Hematopoietic multipotent progenitor cell (in vitro differentiated cells): ENCODE measurements at regions not wholly inside any gene's neighbourhood (a gene's known extent, or its start where the extent isn't known, plus 50 kb on each side); places are given as distances from the start of the nearest gene placed in this dataset.
A peak's percentile ranks its signal among the peaks of the same experiment; 100 is the strongest.

Source experiments
- DNase-seq, 3 donors: peaks; one replicate each; pipeline ENCODE4 v3.0.0-alpha.2; 2011 to 2015; ENCODE audit warnings: low read depth in 2 of 3, low spot score in 2 of 3

DNA sequence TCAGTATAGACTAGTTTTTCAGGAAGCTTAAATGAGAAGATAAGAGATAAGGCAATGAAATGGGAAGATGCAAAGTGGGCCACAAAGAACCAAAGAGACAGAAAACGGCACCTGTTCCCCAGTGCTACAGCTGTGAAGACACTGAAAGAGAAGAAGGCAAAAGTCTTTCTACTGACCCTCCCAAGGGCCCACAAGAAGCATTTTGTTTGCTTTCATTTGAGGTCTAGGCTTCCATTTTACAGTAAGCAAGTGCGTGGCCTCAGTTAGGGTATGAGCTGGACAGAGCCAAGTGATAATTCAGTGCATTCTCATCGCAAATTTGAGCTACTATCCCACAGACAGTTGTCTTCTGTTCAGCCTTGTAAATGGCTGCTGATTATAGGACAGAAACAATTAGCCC, 53.4 kb upstream of the STK17B start:
- DNase-seq: no peak

DNA sequence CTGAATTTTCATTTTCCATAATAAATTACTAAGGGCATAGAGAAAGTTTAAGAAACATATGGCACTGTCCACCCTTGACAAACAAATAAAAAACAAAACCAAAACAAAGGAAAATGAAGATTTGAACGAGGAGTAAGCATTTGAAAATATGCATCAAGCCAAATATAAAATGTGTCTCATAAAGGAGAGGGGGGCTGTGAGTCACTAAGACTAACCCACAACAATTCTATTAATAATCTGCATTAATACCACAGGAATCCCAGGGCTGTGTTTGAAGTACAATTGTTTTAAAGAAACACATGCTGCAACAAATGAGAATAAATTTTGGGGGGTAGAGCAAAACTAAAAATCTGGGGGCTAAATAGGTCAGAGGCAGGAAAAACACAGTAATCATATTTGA, 53.8 kb upstream of the STK17B start:
- DNase-seq: no peak

DNA sequence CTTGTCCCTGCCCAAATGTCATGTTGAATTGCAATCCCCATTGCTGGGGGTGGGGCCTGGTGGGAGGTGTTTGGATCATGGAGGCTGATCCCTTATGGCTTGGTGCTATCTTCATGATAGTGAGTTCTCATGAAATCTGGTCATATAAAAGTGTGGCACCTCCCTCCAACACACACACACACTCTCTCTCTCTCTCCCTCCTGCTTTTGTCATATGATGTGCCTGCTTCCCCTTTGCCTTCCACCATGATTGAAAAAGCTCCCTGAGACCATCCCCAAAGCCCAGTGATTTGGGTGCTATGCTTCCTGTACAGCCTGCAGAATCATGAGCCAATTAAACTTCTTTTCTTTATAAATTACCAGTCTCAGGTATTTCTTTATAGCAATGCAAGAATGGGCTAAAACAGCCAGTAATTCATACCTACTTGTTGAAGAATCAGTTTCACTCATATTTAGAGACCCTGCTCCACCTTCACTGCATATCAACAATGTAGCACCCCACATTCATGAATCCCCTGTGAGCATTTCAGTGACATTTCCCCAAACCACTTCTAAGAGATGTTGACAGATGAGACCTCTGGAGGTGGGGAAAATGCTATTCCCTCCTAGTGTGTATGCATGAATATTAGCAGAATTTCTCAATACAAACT, 54.8 kb upstream of the STK17B start:
- DNase-seq: no peak

DNA sequence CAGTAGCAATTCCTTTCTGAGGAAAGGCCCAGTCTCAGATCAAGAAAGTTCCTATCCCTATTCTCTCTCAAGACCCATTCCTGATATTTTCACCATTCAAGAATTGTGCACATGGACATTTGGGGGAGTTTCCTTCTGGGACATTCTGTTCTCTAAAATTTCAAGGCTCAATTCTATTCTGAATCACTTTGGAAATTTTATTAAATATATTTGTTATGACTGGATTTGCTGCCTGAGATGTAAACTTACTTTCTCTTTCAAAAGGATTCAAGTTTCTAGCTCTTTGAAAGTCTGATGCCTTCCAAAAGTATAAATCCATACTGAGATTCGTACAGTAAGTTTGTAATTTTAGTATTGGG, 55.3 kb upstream of the STK17B start:
- DNase-seq: no peak

DNA sequence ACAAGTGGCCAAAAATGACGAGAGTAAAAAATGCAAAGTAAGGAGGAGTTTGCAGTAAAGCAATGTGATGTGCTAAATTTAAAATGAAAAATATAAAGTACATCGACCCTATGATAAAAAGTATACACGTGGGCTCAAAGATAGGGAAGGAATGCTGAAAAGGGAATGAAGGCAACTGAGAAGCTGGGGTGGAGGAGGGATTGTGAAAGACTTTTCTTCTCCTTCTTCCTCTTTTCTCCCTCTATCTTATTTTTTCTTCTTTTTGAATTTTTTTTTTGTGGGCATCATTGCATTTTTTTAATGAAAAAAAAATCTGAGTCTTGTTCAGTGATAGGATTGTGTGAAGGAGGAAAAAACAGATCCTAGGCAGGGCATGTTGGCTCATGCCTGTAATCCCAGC, 57.6 kb upstream of the STK17B start:
- DNase-seq: no peak

DNA sequence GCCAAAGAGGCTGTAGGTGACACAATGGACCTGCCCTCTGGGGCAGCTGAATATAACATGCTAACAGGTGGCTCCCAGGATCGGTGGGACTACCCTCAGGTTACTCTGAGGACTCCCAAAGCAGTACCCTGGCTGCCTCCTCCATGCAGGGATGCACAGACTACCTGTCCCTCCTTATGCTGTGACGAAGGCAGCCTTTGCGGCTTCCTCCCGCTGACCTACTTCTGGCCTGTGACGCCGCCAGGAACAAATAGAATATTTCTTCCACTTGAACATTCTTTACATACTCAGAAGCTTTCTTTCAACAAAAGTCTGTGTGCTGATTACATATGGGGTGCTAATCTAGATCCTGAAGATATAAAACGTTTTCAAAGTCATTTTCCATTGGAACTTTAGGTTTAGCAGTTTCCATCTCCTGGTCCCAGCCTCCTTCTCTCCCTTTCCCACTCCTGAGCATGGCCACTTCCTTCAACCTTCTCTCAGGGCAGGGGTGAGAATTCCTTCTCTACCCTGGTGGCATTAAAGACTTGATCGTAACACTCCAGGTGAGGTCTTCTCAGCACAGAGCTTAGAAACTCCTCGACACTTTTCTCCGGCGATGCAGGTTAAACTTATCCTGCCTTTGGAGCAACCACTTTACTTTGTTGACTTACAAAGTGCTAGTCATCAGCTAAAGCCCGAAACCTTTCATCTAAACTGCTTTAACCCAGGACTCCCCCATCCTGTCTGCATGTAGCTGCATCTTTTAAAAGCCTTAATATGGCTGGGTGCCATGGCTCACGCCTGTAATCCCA, 58.9 kb upstream of the STK17B start:
- no peak for DNase-seq

DNA sequence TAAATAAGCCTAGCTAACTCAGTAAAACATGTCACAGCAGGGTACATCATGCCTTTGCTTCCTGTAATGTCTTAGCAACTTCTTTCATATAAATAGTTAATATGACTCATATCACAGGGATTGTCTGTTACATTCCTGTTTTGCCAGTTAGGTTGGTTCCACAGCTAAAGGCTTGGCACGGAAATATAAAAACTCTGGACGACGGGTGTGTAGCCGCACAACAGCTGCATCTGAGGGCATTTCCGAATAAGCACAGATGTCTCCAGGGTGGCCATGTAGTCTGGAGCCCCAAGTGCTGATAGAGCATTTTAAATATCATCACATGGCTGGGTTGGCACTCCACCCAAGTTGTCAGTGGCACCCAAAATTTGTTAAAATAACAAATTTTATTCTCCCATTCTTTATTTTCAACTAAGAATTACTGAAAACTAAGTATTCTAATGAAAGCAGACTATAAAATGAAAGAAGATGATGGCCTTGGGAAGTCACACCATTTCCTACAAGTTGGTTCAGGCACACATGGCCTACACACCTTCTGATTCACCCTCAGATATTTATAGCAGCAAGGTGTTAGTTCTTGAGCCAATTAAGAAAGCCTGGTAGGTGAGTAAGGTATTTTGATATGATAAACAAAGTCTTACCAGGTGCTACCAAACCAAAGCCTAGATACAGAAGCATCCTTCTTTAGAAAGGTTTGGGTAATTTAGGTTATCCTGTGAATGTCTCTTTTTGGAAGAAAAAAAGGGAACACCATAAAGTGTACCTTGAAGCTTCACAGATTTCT, 61.8 kb upstream of the STK17B start:
- no peak for DNase-seq

DNA sequence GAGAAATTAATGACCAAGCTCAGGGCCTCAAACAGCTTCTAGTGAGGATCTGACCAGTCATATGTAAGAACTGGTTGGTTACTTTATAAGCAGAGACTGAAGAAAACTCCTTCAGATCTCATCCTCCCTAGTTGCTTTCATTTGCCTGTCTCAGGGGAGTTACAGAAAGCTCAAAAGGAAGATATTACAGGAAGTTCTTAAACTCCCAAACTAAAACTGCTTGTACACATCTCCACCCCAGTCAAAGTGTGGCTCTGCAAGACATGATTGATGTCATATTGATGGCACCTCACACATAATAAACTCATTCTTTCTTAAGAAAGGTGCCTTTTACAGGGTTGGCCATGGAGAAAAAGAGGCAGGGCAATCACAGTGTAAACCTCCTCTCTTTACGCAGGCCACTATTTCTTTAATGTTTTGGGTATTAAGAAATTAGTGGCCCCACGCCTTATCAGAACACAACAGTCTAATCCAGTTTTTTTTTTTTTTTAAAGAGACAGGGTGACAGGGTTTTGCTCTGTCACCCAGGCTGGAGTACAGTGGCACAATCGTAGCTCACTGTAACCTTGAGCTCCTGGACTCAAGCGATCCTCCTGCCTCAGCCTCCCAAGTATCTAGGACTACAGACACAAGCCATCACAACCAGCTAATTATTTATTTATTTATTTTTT, 62.6 kb upstream of the STK17B start:
- no peak for DNase-seq

DNA sequence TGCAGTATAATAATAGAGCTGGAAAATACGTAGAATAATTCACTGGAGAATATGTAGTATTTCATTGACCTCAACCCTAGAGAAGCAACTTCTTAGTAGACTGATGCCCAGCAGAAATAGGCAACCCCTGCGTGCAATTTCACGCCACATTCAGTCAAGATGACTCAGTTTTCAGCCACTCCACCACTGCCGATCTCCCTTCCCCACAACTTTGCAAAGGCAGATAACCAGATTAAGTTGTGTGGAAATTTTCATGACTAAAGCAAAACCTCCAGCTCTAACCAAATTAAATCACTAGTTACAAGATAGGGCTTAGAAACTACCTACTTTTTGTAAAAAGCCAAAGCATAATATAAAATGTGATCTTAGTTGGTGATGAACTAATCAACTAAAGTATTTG, 63.3 kb upstream of the STK17B start:
- DNase-seq: peak in 1 of 3 donors; percentile 20

DNA sequence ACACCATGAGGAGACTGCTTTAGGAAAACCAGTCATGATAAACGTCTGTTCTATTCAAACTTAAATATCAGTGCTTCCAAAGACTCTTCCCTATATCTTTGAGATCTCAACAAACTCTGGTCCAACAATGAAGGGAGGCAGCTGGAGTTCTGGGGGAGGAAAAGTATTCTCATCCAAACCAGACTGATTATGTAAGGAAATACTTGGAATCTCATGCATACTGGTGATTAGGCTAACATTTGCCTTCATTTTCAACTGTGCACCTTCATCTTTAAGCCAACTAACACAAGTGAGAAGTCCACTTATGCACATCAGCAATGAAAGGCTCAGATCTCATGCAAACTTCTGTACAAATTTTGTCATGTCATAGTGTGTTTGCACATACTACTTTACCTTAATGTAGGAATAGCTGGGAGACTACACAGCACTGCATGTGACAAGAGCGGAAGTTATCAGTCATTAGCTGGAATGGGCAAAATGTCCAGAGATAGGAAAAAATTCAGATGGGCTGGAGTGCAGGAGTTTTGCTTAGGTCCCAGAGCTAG, 67.5 kb upstream of the STK17B start:
- DNase-seq: no peak

DNA sequence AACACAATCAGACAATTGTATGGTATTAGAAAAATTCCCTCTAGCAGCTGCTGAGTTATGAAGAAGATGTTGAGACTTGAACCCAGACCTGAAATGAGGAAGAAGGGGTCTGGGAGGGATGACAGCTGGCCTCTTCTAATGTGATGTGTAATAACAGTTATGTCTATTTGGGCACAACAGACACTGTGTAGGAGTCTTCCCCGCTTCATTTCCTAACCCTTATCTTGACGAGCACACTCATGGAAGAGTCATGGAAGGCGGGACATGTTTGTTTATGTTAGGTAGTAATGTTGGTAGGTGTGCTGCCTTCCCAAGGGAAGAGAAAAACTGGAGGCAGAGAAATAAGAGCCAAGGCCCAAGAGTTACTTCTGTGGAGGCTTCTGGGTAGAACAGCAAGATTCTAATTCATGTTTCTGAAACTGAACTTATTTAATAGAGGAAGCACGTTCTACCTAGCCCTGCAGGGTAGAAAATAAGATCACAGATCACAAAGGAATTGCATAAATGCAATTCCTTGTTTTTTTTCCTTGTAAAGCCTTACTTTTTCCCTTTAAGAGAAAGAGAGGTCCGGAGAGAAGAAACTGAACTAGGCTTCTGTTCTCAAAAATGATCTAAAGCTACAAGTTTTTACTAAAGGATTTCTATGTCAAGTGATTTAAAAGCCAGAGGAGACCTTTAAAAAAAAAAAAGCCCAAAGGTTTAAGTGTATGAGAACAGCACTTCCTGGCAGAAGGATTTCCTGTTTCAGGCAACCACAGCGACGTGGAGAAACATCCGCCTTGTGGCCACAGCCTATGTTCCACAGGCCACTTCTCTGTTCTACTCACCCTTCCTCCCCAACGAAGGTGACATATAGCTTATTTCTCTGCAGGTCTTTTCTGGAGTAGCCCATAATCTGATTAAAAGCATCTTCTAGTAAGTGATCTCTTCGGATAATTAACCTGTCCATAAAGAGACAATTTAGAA, 68.5 kb upstream of the STK17B start:
- DNase-seq: peak in 2 of 3 donors; percentile 90 to 94

DNA sequence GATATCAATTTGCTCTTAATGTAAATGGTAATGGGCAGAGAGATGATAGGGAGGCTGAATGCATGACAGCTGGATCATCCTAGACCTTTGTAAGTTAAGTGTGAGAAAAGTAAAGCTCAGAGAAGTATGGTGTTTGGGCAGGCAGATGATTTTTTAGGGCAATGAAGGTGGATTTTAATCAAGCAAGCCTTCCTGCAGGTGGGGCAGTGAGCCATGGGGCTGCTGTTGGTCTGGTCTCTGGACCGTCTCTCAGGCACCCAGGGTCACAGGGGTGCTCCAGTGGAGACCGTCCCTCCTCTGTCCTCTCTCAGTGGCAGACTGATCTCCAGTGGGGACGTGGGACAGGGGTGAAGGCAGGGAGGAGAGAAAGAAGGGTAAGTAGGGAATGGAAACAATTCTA, 69.8 kb upstream of the STK17B start:
- DNase-seq: no peak

DNA sequence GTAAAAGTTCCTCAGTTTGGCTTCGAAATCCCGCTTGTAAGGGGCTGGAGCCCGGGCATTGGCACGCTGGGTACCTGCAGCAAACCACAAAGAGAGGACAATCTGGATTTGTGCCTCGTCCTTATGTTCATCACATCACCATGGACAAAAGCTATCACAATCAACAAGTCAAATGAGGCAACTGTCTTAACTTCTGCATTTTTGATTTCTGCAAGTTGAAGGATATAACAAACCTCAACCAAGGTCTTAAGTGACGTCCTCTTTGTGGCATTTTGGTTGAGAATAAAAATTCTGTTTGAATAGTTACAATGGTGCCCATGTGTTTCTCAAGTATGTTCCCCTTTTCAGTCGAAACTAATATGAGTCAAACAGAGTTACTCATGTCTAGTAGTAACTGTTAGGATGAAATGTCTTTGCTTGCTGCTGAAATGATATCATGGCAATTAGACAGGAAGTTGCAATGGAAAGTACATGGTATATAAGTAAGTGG, 70.8 kb upstream of the STK17B start:
- DNase-seq: peak in 2 of 3 donors; percentile 89 to 98

DNA sequence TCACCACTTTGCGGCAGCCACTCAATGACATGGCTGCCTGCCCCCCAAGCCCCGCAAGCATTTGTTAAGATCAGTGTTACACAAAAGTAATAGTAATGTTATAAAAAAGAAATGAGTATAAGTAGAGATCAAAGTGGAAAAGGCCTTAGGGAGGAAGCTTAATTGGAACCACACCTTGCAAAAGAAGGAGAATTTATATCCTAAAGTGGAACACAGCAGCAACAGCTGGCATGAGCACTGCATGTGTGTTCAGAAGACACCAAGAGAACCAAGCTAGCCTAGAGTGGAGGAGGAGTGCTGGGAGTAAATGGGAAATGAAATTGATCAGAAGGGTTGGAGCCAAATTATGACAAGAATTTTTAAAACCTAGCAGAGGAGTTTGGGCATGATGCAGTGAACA, 73.1 kb upstream of the STK17B start:
- DNase-seq: no peak

DNA sequence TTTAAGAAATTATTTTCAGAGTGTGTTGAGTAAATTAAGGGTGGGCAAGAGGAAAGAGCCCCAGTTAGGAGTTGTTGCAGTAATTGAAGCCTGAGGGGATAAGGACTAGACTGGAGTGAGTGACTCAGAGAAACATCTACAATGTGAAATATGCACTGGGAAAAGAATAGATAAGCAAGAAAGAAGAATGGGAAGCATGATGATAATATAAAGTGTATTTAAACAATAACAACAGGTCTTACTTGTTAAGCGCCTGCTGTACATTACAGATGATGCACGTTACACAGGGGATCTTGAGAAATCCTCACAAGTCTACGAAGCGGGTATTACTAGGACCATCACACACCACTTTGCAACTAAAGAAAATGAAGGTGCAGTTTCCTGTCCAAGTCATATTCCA, 73.6 kb upstream of the STK17B start:
- DNase-seq: no peak

DNA sequence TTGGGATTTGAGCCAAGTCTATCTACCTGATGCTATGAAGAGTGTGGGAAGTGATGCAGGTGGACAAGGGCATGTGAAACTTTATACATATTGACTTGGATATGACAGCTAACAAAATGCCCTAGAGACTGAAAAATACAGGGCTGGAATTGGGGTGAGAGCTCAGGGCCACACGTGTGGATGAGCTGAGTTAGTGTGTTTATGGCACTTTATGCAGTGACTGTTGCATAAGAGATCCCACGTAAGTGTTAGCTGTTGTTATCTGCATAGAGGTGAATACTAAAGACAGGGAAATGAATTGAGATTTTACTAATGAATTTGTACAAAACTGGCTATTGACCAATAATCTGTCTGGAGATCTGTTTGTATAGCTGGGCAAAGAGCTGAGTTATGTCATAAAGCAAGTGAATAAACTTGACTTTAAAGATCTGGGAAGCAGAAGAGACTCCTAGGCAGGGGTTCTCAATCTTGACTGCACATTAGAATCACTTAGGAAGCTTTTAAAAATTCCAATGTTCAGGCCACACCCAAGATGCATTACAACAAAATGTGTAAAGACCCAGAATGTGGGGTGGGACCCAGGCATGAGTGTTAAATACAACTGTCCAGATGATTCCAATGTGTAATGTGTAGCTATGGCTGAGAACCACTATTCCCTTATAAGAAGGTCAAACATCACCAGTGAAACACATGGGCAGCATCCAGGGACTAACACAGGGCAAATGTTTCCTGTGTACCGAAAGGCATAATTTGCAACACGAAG, 74.2 kb upstream of the STK17B start:
- DNase-seq: no peak

DNA sequence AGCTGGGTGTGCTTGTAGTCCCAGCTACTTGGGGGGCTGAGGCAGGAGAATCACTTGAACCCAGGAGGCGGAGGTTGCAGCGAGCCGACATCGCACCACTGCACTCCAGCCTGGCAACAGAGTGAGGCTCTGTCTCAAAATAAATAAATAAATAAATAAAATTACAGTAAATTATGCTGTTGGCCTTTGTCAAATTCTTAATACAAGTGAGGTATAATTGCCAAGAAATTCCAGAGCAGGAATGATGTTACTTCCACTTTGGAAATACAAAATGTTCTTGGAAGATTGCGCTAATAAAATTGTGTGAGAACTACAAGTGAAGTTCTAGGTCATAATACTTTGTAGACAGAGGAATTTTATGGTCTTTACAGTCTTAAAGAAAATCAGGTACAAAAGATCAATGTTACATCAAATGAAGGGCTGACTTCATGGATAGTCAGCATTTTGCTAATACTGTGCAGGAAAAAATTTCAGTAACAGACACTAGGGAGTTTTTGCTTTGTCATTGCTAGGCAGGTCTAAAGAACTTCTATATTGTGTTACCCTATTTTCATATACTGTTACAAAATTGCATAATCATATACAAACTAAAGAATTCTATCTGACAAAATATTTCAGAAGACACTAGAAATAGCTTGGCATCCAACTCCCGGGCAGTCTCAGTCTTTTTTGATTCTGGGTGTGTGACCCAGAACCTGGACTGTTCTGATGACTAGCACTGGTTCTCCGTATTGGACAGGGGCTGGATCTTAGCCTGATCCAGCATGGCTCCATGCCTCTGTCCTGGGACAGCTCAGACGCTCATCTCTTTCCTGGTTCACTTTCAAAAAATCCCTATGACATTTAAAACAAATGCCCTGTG, 76.0 kb upstream of the STK17B start:
- peak in 1 of 3 donors; percentile 24 for DNase-seq

DNA sequence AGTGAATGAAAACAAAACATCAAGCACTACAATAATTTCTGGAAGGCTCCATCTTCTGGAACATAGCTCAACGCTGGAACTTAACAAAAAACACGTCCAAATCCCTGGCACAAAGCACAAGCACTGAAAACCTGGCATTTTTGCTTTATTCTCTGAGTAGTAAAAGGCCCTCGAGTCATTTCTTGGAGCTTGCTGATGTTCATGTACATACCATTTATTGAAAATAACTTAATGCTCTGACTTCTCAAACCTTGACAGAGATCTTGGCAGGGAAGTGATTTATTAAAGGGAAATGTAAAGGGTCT, 76.5 kb upstream of the STK17B start:
- no peak for DNase-seq
